GM13977 (cell line): ENCODE measurements at regions not wholly inside any gene's neighbourhood (a gene's known extent, or its start where the extent isn't known, plus 50 kb on each side); places are given as distances from the start of the nearest gene placed in this dataset.

Experiments used
- DNase-seq: peaks from one replicate; pipeline ENCODE4 v3.0.0; 2012; ENCODE audit warnings: low spot score
- CTCF ChIP-seq: IDR thresholded peaks from 2 replicates; pipeline ENCODE4 v1.5.1; 2012; ENCODE audit warnings: mild to moderate bottlenecking, control low read depth; ENCODE audit not compliant: insufficient read depth; ENCODE audit errors: extremely low read depth, missing control alignments
- in situ Hi-C: fragments of 300-500 bp; cut with MboI; formaldehyde crosslinking; loops from one replicate; pipeline ENCODE4 v1.12.0; 2022; ENCODE audit warnings: low sequenced_read_pairs, low pct_unique_long_range_greater_than_20kb, mixed read lengths, inconsistent platforms; ENCODE audit not compliant: unreplicated experiment

- in situ Hi-C loops: no loop called here
- DNase-seq: no peak
- no peak for TF ChIP-seq CTCF
Measured at GRCh38 chr13:42466123-42466522, 107.8 kb upstream of the TNFSF11 start.

- TF ChIP-seq CTCF: no peak
- in situ Hi-C loops: no loop called here
- no peak for DNase-seq
Measured at GRCh38 chr13:42466609-42467008, 107.3 kb upstream of the TNFSF11 start.

- TF ChIP-seq CTCF: no peak
- no peak for DNase-seq
- in situ Hi-C loops: loop anchor here (25.0 kb wide), 1 partner anchor 138 kb away; no protein-coding TSS in a partner anchor
Measured at GRCh38 chr13:42474954-42475353, 99.0 kb upstream of the TNFSF11 start.

GRCh38 chr13:42477596-42478190 lies 96.3 kb upstream of the TNFSF11 start:
- TF ChIP-seq CTCF: no peak
- in situ Hi-C loops: loop anchor here (25.0 kb wide), 1 partner anchor 140 kb away; no protein-coding TSS in a partner anchor
- no peak for DNase-seq

GRCh38 chr13:42478531-42479156 lies 95.3 kb upstream of the TNFSF11 start:
- peak; percentile 52 for TF ChIP-seq CTCF
- in situ Hi-C loops: loop anchor here (25.0 kb wide), 1 partner anchor 141 kb away; no protein-coding TSS in a partner anchor
- DNase-seq: peak; percentile 38

- no peak for DNase-seq
- TF ChIP-seq CTCF: no peak
- in situ Hi-C loops: loop anchor here (25.0 kb wide), 1 partner anchor 147 kb away; no protein-coding TSS in a partner anchor
Measured at GRCh38 chr13:42484386-42484785, 89.6 kb upstream of the TNFSF11 start.
